Panc1 (cell line): ENCODE measurements at regions not wholly inside any gene's neighbourhood (a gene's known extent, or its start where the extent isn't known, plus 50 kb on each side); places are given as distances from the start of the nearest gene placed in this dataset.

Source experiments
- ATAC-seq: fragments of 200-7000 bp; cut with Tn5 transposase; 2 replicates; pipeline ENCODE4 v1.9.1; 2020; ENCODE audit warnings: mild to moderate bottlenecking, moderate library complexity
- BruUV-seq: library from RNA; stranded (reverse); fragments of 400-500 nt; replicated peaks from 2 replicates; lab custom pipeline; 2021; lab: Mats Ljungman, UMichigan
- CTCF ChIA-PET: fragments of 300-600 bp; sonication (Branson Sonifier 250); formaldehyde crosslinking; loops from one replicate; lab custom pipeline; 2022; ENCODE audit warnings: antibody characterized with exemption; lab: Charles Lee
- POLR2A ChIA-PET: fragments of 300-600 bp; sonication (Branson Sonifier 250); formaldehyde crosslinking; loops from one replicate; lab custom pipeline; 2022; ENCODE audit warnings: antibody characterized with exemption; lab: Charles Lee
- DNase-seq: peaks from one replicate; pipeline ENCODE4 v3.0.0-alpha.2; 2010; ENCODE audit warnings: low read depth, low spot score
- H3K27ac ChIP-seq: 2 replicates; pipeline ENCODE4 v1.5.1; 2011; ENCODE audit warnings: mild to moderate bottlenecking, low read length, inconsistent platforms
- H3K27me3 ChIP-seq: fragments of 200-500 bp; sonication (Bioruptor generic); 2 replicates; pipeline ENCODE4 v1.6.0; 2014; ENCODE audit warnings: low read length, inconsistent platforms; ENCODE audit not compliant: control insufficient read depth, insufficient read depth
- H3K36me3 ChIP-seq: fragments of 200-500 bp; sonication (Bioruptor generic); 2 replicates; pipeline ENCODE4 v1.5.1; 2014; ENCODE audit warnings: inconsistent platforms, mild to moderate bottlenecking, low read length, moderate library complexity; ENCODE audit not compliant: control insufficient read depth, insufficient read depth
- H3K4me1 ChIP-seq: 2 replicates; pipeline ENCODE4 v1.5.1; 2011; ENCODE audit warnings: inconsistent platforms, mild to moderate bottlenecking, low read length, moderate library complexity; ENCODE audit not compliant: control insufficient read depth, insufficient read depth
- H3K4me3 ChIP-seq, 2 experiments: 2 replicates each; pipeline ENCODE4 v1.5.1; 2011 to 2012; ENCODE audit warnings: low read depth in 2 of 2, low read length in 2 of 2, mild to moderate bottlenecking in 2 of 2, inconsistent platforms in 1 of 2, moderate library complexity in 1 of 2
- H3K9me3 ChIP-seq: fragments of 200-500 bp; sonication (Bioruptor generic); 2 replicates; pipeline ENCODE4 v1.5.1; 2014; ENCODE audit warnings: low read depth, mild to moderate bottlenecking, inconsistent platforms, low read length, moderate library complexity; ENCODE audit not compliant: control insufficient read depth, insufficient read depth
- POLR2AphosphoS5 ChIP-seq: IDR thresholded peaks from 2 replicates; pipeline ENCODE4 v1.6.1; 2012; ENCODE audit warnings: mild to moderate bottlenecking, low read depth, low read length, moderate library complexity
- SIN3A ChIP-seq: IDR thresholded peaks from 2 replicates; pipeline ENCODE4 v1.6.1; 2012; ENCODE audit warnings: low read depth, mild to moderate bottlenecking, low read length, moderate library complexity, borderline replicate concordance; ENCODE audit not compliant: insufficient read depth
- TCF7L2 ChIP-seq: IDR thresholded peaks from 2 replicates; pipeline ENCODE4 v1.6.1; 2011; ENCODE audit warnings: mild to moderate bottlenecking, low read depth, low read length, inconsistent platforms
- in situ Hi-C: cut with HindIII; loops from 2 replicates; pipeline ENCODE4 v1.10.0; 2016; ENCODE audit warnings: low sequenced_read_pairs, low pct_unique_long_range_greater_than_20kb
- intact Hi-C: fragments of 100-400 bp; cut with micrococcal nuclease; formaldehyde crosslinking; loops from one replicate; pipeline ENCODE4 v1.10.0; 2022; ENCODE audit not compliant: unreplicated experiment
- TF ChIP-seq, protein P1 (sequence below), 2 experiments: IDR thresholded peaks; 2 replicates each; pipeline ENCODE4 v1.6.1; 2011 to 2012; ENCODE audit warnings: low read depth in 2 of 2, control low read depth in 1 of 2, low read length in 1 of 2, mild to moderate bottlenecking in 1 of 2, moderate library complexity in 1 of 2; ENCODE audit not compliant: insufficient read depth in 1 of 2
- TF ChIP-seq, protein P2 (sequence below): fragments of 450-650 bp; IDR thresholded peaks from 2 replicates; pipeline ENCODE4 v1.5.1; 2017; ENCODE audit warnings: mild to moderate bottlenecking

DNA sequence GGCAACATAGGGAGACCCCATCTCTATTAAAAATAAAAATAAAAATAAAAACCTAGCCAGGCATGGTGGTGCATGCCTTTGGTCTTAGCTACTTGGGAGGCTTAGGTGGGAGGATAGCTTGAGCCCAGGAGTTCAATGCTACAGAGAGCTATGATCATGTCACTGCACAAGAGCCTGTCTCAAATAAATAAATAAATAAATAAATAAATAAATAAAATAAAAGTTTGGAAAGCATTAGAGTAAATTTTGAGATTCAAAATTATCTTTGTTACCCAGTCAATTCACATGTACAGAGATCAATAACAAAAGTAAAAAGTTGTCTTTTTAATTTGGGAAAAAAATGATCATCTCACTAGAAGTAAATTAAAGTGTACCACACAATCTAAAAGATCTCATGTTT, 255.8 kb upstream of the MYO3A start:
- ATAC-seq: no peak

DNA sequence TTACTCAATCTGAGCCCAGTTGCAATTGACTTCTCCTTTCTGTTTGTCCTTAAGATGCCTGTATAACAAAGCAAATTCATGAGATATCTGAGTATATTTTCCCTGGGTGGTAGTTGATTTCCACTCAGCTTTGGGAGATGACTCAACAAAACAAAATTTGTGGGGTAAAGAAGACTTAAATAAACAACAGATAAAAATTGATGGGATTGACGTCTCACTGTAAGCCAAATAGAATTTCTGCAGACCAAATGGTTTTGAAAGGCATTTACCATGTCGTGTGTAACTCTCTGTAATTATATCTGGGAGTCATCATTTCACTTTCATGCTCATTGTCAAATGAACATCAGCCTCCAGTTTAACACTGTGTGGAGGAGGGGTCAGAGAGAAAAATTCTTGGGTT, 255.4 kb upstream of the MYO3A start:
- intact Hi-C loops (no loop called here), in situ Hi-C loops (no loop called here)
- ChIA-PET CTCF (no interaction called here), POLR2A (no interaction called here)
- no peaks in the 10 kb centered on the region for H3K36me3 ChIP-seq
- no peak for ATAC-seq
- H3K9me3 ChIP-seq: no peaks in the 10 kb centered on the region
- no peaks in the 10 kb centered on the region for H3K4me1 ChIP-seq
- TF ChIP-seq SIN3A (no peak), POLR2AphosphoS5 (no peak), TCF7L2 (no peak)
- TF ChIP-seq, protein P1, sequence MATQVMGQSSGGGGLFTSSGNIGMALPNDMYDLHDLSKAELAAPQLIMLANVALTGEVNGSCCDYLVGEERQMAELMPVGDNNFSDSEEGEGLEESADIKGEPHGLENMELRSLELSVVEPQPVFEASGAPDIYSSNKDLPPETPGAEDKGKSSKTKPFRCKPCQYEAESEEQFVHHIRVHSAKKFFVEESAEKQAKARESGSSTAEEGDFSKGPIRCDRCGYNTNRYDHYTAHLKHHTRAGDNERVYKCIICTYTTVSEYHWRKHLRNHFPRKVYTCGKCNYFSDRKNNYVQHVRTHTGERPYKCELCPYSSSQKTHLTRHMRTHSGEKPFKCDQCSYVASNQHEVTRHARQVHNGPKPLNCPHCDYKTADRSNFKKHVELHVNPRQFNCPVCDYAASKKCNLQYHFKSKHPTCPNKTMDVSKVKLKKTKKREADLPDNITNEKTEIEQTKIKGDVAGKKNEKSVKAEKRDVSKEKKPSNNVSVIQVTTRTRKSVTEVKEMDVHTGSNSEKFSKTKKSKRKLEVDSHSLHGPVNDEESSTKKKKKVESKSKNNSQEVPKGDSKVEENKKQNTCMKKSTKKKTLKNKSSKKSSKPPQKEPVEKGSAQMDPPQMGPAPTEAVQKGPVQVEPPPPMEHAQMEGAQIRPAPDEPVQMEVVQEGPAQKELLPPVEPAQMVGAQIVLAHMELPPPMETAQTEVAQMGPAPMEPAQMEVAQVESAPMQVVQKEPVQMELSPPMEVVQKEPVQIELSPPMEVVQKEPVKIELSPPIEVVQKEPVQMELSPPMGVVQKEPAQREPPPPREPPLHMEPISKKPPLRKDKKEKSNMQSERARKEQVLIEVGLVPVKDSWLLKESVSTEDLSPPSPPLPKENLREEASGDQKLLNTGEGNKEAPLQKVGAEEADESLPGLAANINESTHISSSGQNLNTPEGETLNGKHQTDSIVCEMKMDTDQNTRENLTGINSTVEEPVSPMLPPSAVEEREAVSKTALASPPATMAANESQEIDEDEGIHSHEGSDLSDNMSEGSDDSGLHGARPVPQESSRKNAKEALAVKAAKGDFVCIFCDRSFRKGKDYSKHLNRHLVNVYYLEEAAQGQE (IDR thresholded peaks at IDR 0.05; ENCODE audit: insufficient read depth in 1 of 2, low read depth in 2 of 2, low read length in 1 of 2): no peak
- TF ChIP-seq, protein P2, sequence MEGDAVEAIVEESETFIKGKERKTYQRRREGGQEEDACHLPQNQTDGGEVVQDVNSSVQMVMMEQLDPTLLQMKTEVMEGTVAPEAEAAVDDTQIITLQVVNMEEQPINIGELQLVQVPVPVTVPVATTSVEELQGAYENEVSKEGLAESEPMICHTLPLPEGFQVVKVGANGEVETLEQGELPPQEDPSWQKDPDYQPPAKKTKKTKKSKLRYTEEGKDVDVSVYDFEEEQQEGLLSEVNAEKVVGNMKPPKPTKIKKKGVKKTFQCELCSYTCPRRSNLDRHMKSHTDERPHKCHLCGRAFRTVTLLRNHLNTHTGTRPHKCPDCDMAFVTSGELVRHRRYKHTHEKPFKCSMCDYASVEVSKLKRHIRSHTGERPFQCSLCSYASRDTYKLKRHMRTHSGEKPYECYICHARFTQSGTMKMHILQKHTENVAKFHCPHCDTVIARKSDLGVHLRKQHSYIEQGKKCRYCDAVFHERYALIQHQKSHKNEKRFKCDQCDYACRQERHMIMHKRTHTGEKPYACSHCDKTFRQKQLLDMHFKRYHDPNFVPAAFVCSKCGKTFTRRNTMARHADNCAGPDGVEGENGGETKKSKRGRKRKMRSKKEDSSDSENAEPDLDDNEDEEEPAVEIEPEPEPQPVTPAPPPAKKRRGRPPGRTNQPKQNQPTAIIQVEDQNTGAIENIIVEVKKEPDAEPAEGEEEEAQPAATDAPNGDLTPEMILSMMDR: no peak
- BruUV-seq: no TSS peak
- H3K4me3 ChIP-seq: no peak overlapping the region
- no peaks in the 10 kb centered on the region for H3K27me3 ChIP-seq
- no peak for DNase-seq
- no peak overlapping the region for H3K27ac ChIP-seq

More for the DNA sequence above, 255.8 kb upstream of the MYO3A start:
- BruUV-seq: no TSS peak
- DNase-seq: no peak
- Histone ChIP-seq H3K27ac (no peak overlapping the region), H3K4me3 (no peak overlapping the region), H3K27me3 (no peaks in the 10 kb centered on the region), H3K9me3 (no peaks in the 10 kb centered on the region), H3K4me1 (no peaks in the 10 kb centered on the region), H3K36me3 (no peaks in the 10 kb centered on the region)
- CTCF ChIA-PET: no interaction called here
- in situ Hi-C loops (no loop called here), intact Hi-C loops (no loop called here)
- no peak for TF ChIP-seq TCF7L2
- TF ChIP-seq SIN3A: no peak
- no peak for TF ChIP-seq POLR2AphosphoS5
- TF ChIP-seq, protein P2: no peak
- TF ChIP-seq, protein P1 (IDR thresholded peaks at IDR 0.05; ENCODE audit: insufficient read depth in 1 of 2, low read depth in 2 of 2, low read length in 1 of 2): no peak
- POLR2A ChIA-PET: no interaction called here
